Stimulated activated naive CD4-positive, alpha-beta T cell treated with Interleukin-2 at 50 U/mL for 16 hours (primary cell): ENCODE measurements at regions not wholly inside any gene's neighbourhood (a gene's known extent, or its start where the extent isn't known, plus 50 kb on each side); places are given as distances from the start of the nearest gene placed in this dataset.

Experiments
- DNase-seq: peaks from one replicate; lab custom pipeline; 2025; lab: John Stamatoyannopoulos, UW

DNA sequence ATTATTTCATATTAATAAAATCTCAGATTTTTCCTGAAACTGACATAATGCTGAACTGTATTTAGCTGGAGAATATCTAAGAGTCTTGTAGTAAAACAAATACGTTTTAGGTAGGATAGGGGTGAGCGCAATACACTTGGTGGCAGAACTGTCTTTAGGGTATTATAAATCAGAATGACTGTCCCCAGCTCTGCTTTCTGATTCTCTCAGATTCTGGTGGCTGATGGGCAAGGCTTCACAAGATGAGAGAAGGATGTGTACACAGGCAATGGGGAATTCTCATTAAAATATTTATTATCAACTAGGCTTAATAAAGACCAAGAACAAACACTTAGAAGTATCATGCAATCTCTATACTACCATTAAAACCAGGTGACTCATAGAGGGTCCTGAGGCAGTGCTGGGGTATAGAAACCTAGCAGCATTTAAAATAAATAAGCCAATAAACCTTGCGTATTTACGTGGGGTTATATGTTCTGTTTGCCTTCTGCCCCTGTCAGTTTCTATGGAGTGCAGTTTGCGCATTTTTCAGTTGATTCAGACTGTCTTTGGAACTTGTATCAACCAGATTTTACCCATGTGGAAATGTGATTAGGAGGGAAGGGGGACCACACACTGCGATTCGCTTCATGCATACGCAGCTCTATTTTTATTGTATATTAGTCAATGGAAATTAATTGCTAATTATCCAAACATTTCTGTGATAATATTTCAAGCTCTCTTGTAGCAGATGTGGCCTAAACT, 1150.7 kb upstream of the WWC1 start:
- DNase-seq: no peak

DNA sequence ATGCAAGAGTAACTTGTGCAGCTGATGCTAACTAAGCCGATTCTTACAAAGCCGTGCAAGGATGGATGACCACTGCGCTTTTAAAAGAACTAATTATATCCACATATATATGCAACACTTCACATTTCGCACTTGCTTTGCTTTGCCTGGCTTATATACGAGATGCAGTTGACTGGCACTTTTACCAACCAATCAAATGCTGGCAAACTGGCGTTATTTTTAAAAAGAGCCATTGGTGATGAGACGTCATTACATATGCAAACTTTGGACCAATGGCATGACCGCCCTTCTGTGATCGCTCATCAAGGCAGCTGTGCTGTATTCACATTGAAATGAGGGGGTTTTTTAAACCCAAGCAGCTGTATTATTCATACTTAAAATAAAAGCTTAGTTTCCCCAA, 1147.7 kb upstream of the WWC1 start:
- DNase-seq: no peak

DNA sequence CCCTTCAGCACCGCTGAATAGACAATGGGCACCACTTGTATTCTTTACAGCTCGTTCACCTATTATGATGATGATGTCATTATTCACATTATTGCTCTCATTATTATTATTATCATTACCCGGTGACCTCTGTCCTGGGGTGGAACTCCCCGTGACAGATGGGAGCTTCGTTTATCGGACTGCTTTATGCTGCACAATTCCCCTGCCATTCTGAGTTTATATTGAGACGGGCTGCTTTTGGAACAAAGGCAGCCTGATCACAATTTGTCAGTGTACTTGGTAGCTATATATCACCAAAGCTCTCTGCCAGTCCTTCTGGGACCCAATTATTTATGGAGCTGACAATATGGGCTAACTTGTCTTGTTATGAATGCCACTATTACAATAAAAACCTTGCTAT, 1145.6 kb upstream of the WWC1 start:
- no peak for DNase-seq

DNA sequence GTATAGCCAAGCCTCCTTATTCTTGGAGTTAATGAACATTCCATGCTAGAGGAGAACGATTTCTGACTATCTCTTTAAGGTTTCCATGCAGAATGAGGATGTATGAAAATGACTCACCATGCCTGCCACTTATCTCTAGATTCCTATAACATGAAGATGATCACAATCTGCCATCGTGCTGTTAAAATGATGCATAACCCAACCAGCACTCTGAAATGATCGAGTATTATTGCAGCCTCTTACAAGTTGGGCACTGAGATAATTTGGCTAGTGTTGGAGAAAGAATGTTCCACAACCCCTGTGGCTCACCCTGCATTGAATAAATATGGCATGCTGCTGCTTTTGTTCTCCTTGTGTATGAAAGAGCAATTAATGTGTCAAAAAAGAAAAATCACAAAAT, 1143.6 kb upstream of the WWC1 start:
- no peak for DNase-seq

DNA sequence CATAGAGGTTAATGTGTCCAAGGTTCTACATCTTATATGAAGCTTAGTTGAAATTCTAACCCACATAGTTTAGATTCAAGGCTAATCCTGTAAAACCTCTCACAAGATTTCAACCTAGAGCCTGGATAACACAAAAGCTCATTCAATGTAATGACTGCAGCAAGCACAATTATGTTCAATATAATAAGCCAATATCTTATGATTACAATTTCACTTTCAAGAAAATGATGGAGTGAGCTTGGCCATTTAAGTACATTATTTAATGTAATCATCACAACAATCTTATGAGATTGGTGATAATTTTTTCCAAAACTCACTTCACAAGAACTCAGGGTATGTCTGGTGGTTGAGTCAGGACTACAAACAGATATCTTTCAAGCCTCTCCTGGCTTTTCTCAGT, 1140.8 kb upstream of the WWC1 start:
- DNase-seq: no peak

DNA sequence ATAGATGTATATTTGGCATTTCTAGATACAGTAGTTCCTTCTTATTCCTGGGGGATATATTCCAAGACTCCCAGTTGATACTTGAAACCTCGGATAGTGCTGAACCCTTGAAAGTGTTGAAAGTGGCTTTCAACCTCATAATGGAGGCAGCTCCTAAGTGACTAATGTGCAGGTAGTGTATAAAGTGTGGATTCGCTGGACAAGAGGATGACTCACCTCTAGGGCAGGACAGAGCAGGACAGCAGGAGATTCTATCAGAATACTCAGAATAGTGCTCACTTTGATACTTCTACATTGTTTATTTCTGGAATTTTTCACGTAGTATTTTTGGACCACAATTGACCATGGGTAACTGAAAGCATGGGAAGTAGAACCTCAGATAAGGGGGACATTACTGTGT, 1138.9 kb upstream of the WWC1 start:
- no peak for DNase-seq

DNA sequence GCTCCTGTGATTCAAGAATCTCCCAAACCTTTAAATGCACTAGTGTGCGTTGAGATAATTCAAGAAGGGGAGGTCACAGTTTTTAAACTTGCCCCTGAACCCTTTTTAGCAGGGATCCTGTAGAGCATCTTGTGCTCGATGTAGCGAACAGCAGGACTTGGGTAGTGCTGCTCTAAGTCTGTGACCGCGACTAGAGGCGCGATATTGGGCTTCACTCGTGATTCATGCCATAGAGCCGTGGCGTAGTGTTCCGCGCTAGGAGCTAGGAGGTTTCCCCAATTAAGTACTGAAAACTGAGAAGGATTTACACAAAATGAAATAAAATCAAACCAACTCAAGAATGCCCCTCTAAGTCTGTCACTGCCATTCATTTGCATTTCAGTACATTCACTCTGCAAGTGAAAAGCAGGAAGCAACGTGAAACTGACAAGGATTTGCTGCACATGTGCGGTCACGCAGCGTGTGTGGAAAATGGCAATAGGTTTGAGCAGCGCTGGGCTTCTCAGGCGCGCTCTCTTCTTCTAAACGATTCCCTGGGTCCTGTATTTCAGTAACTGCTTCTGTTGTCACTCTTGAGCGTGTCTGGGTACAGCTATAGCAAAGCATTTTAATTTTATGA, 1135.9 kb upstream of the WWC1 start:
- no peak for DNase-seq

DNA sequence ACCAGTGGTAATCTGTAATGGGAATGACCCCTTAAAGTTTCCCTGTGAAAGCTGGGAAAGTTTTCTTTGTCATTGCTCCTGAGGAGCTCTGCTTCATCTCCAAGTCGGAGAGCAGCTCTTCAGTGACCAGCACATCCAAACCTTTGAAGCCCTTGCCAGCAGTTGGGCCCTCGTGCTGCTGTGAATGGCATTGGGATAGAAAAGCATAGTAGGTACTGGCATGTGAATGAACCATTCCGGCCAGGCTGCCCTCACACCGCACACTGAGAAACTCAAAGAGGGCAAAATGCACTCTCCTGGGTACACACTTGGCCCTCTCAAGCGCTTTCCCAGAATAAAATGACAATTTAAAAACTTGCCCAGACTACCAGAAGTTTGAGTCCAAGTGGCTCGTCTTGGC, 1135.0 kb upstream of the WWC1 start:
- DNase-seq: no peak

DNA sequence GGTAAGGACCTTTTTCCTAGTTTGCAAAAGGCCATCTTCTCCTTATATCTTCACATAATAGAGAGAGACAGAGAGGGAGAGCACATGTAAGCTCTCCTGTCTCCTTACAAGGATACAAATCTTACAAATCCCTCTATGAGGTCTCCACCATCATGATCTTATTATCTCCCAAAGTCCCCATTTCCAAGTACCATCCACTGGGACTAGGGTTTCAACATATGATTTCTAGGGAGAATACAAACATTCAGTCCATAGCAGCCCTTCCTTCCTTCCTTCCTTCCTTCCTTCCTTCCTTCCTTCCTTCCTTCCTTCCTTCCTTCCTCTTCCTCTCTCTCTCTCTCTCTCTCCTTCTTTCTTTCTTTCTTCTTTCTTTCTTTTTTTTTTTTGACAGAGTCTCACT, 1132.9 kb upstream of the WWC1 start:
- no peak for DNase-seq

DNA sequence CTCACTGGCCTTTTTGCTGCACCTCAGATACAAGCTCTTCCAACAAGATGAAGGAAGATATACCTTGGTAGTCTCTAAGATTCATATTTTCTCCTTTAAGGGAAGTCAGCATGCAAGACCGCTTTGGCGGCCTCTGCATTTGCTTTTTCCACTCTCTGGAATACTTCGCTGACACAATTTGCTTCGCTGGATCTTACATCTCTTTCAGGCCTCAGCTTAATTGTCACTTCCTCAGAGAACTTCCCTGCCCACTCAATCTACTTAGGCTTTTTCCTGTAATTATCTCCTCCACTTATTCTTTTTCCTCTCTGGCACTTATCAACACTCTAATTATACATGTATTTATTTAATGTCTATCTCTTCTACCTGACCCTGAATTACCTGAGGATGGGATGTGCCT, 1131.1 kb upstream of the WWC1 start:
- DNase-seq: no peak

DNA sequence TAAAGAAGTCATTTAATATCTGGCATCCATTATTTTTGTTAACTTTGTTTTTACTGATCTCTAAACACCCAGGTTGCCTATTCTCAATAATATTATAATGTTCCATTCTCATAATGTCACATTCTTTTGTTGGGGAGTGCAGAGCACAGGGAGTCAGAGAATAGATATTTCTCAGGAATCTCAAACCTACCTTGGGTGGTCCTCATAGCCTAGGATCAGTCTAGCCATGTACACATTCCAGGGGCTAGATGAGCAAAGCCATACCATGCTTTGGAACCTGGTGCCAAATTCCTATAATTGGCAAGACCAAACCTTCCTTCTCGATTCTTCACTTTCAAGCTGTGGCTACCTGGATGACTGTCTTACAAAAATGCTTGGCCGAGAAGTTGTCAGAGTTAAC, 1124.7 kb upstream of the WWC1 start:
- DNase-seq: no peak

DNA sequence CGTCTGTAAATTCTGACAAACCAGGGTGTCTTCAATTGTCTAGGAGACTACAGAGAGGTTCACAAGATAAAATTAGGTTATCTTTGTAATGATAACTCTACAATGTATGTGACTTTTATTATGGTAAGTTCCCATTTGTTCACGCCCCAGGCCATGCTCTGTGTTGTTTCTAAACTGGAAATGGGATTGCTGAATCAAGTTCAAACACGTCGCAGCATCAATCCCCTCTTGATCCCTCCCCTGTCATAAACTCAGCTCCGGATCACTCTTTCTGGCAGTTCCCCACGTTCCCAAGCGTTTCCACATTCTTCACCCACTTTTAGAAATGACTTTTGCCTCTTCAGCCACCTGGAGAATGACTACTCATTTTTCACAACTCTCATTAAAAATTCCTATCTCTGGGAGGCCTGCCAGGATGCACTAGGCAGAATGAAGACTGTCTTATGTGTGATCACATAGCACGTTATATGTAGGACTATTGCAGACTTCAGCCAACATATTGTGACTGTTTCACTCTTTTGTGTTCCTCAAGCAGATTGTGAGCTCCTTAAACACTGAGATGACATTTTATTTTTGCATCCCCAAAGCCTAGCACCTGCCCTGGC, 1124.2 kb upstream of the WWC1 start:
- DNase-seq: no peak

DNA sequence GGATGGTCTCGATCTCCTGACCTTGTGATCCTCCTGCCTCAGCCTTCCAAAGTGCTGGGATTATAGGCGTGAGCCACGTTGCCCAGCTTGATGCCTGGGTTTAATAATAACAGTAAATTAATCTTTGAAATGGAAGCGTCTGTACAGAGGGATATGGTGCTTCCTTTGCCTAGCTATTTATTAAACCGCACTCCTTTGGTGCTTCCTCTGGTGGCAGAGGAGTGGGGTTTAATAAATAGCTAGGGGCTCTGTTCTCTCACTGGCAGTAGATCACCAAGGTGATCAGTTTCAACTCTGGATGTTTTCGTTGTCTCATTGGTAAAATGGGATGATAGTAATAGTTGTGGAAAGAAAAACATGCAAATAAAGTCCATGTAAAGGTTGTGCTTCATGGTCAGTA, 1122.5 kb upstream of the WWC1 start:
- no peak for DNase-seq

DNA sequence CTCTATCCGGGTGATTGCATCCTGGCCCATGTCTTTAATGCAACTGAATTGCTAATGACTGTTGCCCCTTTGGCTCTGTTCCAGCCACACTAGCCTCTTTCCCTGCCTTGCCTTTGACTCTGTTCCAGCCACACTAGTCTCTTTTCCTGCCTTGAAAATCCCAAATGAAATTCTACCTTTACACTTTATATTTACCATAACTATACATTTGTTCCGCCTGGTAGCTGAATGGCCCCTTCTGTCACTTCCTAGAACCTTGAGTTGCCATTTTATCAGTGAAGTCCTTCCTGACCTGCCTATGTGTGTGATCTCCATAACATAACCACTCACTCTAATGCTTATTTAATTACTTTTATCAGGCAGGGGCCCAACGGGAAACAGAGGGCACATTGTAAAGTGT, 1120.4 kb upstream of the WWC1 start:
- no peak for DNase-seq

DNA sequence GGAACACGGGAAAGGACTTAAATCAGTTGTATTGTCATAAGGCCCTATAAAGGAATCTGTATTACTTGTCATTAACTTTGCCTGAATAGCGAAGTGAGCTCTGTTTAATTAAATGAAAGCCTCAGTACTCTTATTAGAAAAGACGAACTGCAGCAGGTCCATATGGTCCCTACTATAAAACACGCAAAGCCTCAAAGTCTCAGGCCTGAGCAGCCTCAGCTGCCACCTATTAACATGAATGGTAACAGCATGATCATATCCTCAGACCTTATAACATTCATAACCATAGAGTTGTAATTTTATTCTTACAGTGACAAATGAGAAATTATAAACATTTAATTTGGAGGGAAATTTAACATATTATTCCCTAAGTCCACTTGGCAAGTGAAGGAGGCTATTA, 1113.7 kb upstream of the WWC1 start:
- no peak for DNase-seq

DNA sequence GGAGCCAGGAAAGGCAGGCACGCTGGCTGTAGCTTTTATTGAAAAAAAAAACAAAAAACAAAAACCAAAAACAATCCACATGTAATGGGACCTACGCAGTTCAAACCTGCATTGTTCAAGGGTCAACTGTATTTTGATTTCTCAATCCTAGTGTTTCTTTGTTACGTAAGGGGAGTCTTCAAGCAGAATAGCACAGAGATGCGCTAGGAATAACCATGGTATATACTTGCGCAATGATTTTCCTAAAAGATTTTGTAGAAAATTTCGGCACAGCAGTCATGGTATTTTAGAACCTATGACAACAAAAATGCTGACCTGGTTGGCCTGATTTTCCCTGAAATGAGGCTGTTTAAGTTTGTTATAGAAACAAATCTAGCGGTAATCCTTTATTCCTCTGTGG, 1110.5 kb upstream of the WWC1 start:
- DNase-seq: no peak

DNA sequence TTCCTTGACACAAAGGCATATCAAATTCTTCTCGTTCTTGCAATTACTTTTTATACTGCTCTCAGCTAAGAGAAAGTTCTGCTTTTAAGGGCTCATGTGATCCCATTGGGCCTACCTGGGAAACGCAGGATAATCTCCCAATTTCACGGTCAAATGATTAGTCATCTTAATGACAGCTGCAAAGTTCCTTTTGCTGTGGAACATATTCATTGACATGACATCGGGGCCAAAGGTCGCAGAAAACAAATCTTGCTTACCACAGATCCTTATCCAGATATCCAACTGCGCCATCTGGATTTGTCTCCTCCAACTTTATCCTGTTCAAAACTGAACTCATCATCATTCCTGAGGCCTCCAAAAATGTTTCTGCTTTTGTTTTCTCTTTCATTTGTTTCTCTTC, 1085.6 kb upstream of the WWC1 start:
- DNase-seq: no peak

DNA sequence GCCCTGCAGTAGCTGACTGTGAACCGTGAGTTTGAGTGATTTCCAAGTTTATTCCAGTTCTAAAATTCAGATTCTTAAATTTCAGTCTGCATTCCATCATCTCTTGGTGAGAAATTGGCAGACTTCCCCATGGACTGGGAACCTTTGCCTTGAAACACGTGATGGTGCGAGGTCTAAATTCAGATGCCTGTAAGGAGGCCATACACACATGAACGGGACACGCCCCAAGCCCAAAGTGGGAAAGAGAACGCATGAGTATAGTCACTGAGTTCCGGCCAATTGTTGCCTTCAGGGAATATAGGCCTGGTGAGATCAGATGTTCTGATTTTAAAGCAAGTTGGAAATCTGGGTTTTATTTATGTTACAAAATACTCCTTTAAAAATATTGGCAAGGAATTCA, 1084.4 kb upstream of the WWC1 start:
- DNase-seq: no peak

DNA sequence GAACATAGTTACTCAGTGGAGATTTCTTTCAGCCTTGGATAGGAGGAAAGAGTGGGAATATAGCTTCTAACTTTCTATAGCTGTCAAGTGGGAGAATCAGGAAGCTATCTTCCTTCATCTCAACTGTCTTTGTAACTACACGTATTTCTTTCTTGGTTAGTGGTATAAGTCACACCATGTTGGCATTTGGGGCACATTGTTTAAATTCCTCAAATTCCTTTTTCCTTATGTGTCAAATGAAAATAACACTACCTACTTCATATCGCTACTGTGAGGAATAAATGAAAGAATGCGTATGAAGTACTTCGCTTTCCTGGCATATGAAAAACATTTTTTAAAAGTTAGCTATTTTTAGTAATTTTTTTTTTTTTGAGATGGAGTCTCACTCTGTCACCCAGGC, 1082.5 kb upstream of the WWC1 start:
- DNase-seq: no peak

DNA sequence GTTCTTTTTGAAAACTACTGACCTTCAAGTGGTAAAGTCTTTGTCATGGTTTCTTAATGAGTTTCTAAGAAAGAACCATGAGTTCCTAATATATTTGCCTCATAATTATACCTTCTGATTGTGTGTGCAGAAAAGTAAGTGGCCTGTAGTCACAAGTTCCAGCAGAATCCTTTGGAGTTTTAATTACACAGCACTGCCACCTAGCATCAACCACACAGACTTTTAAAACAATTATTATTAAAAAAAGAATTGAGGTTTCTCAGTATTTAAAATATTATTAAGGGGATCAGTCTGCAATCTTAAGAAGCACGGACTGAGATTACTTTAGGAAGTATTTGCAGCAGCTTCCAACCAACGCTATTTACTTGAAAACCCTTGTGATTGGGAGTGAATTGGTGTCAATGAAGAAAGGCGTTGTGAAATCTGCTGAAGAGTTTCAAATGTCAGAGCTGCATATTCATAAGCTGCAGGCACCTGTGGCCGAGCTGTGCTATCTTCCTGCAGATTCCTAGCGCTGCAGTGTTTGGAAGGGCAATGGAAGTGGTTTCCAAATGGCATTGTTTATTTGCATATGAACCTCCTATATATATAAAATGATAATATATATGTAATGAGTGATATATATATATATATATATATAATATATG, 1074.2 kb upstream of the WWC1 start:
- DNase-seq: no peak

DNA sequence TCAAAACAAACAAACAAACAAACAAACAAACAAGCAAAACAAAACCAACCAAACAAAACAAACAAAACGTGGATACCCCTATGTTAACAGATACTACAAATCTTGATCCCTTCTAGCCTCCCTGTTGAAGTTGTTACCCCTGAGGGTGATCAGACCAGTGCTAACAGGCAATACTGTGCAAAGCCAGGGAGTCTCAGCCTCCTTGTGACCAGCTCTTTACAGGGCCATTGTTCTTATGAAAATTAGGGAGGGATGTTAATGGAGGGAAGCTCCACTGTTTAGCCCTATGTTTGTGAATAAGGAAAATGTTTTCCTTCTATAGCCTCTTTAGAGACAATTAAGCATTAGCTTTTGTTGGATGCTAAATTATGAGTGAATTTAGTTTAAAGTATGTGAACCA, 1072.1 kb upstream of the WWC1 start:
- DNase-seq: no peak

DNA sequence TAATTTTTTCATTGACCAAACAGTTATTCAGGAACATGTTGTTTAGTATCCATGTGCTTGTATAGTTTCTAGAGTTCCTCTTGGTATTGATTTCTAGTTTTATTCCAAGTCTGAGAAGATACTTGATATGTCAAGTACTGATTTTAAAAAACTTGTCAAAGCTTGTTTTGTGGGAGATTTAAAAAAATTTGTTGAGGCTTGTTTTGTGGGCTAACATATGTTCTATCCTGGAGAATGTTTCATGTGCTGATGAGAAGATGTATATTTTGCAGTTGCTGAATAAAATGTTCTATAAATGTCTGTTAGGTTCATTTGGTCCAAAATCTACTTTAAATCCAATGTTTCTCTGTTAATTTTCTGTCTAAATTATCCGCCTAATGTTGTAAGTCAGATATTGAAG, 1065.1 kb upstream of the WWC1 start:
- DNase-seq: no peak

DNA sequence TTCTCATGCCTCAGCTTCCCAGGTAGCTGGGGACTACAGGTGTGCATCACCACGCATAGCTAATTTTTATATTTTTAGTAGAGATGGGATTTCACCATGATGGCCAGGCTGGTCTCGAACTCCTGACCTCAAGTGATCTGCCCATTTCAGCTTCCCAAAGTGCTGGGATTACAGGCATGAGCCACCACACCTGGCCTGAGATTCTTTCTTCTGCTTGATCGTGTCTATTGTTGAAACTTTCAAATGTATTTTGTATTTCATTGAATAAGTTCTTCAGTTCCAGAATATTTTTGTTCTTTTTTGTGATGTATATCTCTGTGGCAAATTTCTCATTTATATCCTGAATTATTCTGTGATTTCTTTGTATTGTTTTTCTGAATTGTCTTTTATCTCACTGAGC, 1063.3 kb upstream of the WWC1 start:
- no peak for DNase-seq
